DND-41 (cell line): ENCODE measurements at regions not wholly inside any gene's neighbourhood (a gene's known extent, or its start where the extent isn't known, plus 50 kb on each side); places are given as distances from the start of the nearest gene placed in this dataset.

Source experiments
- CTCF ChIP-seq: IDR thresholded peaks from 2 replicates; pipeline ENCODE4 v1.5.1; 2012; ENCODE audit warnings: borderline replicate concordance, low read length, moderate library complexity, mild to moderate bottlenecking; ENCODE audit not compliant: poor library complexity, severe bottlenecking; ENCODE audit errors: extremely low read depth
- EZH2 ChIP-seq: IDR thresholded peaks from 3 replicates; pipeline ENCODE4 v1.6.1; 2012; ENCODE audit warnings: borderline replicate concordance, low read depth, mild to moderate bottlenecking, moderate library complexity, low read length, inconsistent platforms; ENCODE audit not compliant: severe bottlenecking

- TF ChIP-seq EZH2, result no peak
- TF ChIP-seq CTCF, result no peak
These were observed 50.3 kb upstream of the ANTXRL start for GRCh38 chr10:46236546-46236887.
